ENCODE measurements at regions not wholly inside any gene's neighbourhood (a gene's known extent, or its start where the extent isn't known, plus 50 kb on each side); places are given as distances from the start of the nearest gene placed in this dataset.

DNA sequence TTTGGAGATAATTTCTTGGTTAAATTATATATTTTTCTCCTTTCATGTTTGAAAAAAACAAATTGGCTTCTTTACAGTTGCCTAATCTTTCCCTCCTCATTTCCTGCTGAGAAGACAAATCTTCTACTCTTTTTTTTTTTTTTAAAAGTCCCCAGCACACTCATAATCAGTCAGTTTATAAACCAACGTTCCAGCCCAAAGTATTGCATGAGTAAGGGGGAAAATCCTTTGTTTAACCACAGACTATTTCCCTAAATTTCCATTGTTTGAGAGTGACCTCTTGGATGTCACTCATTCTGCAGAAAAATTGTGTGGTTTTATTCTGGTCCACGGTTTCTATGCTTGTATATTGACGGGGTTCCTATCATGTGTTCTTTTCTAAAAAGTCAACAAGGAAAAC is 55.1 kb upstream of the TLR4 start:
- no peak for DNase-seq

DNA sequence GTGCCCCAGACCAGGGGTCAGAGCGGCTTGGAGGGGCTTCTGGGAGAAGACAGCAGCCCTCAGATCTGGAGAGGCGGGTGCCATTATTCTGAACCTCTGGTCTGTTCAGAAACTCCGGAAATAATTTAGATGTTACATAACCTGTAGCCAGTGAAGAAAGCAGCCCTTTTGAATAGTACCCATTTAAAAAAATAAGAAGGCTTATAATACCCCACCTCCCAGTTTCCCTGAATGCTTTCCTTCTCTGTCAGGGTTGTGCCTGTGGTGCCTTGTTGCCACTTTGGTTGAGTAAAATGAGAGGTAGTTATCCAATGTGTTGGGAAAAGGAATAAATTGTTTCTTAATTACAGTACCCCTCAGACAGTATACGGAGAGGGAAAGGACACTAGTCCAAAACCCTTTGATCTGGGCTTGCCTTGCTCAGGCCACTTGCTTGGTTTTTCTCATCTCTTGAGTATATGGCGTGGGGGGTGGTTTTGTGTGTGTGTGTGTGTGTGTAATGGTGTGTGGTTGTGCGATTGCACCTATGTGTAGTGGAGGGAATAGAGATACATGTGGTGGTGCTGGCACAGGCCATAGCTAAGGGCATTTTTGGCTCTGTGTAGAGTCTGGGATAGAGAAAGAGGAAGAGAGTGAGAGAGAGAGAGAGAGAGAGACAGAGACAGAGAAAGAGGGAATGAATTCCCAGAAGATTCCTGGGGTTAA is 59.1 kb upstream of the TLR4 start:
- peak; percentile 49 for DNase-seq

DNA sequence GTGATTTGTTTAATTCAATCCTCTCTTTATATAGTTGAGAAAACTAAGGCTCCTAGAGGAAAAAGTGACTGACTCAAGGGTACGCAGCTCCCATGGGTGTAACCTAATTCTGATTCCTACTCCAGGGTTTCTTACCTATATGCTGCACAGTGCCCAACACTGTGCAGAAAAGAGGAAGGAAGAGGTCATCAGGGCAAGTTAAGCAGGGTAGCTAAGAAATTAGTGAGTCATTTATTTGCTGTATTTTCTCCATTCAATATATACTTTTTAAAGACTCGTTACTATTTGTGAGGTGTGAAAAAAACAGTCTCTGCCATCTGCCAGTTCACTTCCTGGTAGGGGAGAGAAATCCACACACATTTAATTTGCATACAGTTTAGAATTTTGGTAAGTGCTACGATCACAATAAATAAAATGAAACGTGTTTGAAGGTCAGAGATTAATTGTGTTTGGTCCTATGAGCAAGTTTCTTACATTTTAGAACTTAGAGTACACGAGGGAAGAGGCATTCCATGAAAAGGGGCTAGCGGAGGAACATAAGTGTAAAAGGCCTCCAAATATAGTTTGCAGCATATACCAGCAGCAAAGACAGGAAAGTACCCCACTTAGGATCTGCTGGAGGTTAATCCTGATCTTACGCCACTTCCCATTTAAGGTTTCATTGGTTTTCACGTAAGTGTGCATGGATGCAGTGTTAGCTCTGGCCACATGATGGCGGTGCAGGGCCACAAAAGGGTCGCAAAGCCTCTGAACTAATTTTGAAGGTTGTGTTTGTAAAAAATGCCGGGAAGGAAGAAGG is 59.9 kb upstream of the TLR4 start:
- no peak for DNase-seq

DNA sequence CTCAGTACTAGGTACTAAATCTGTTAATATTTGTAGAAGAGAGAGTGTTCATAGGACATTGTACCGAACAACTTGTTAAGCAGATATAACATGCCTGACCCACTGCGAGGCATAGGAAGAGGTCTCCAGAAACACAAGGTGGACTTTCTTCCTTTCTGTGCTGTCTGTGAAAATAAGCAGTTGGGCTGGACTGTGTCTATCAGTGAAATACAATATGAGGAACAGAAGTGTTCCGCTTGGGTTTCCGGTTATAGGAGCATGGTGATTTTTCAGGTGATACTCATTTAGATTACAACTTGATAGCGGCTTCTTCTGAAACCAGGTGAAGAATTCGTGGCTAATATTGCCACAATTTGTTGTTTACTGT is 60.9 kb upstream of the TLR4 start:
- DNase-seq = peak; percentile 33

DNA sequence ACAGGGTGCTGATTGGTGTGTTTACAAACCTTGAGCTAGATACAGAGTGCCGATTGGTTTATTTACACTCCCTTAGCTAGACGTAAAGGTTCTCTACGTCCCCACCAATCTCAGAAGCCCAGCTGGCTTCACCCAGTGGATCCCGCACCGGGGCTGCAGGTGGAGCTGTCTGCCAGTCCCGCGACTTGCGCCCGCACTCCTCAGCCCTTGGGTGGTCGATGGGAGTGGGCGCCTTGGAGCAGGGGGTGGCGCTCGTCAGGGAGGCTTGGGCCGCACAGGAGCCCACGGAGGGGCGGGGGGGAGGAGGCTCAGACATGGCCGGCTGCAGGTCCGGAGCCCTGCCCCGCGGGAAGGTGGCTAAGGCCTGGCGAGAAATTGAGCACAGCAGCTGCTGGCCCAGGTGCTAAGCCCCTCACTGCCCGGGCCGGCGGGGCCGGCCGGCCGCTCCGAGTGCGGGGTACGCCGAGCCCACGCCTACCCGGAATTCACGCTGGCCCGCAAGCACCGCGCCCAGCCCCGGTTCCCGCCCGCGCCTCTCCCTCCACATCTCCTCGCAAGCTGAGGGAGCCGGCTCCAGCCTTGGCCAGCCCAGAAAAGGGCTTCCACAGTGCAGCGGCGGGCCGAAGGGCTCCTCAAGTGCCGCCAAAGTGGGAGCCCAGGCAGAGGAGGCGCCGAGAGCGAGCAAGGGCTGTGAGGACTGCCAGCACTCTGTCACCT is 61.5 kb upstream of the TLR4 start:
- peak; percentile 33 for DNase-seq

DNA sequence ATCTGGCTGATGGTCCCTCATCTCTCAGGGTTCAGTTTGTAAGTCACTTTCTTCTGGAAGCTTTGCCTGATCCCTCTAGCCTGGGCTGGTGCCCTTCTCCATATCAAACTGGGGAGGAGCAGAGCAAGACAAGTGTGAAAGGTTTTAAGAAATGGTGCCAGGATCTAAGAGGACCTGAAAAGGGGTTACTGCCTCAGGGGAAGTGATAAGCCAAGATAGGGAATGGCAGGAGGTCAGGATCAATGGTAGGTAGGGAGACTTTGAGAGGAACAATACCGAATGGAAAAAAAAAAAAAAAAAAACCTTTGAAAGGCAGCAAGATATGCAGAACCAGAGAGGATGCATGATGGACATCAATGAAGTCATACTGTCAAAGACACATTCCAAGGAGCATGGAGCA is 67.5 kb upstream of the TLR4 start:
- no peak for DNase-seq

DNA sequence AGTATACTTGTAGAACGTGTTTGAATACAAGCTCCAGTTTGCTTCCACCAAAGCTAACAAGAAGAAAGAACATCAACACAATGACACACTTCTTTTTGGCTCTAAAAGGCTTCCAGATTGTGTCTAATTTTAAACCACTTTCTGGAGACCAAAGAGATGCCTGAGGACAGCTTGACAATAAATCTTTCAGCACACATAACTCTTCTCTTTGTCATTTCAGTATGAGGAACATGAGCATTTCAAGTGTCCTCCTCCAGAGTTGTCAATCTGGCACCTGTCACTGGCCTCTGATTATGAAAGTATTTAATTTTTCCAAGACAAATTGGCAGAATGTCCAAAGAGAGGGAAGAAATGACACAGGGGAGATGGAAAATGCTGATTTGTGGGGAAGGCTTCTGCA is 79.0 kb upstream of the TLR4 start:
- no peak for DNase-seq

DNA sequence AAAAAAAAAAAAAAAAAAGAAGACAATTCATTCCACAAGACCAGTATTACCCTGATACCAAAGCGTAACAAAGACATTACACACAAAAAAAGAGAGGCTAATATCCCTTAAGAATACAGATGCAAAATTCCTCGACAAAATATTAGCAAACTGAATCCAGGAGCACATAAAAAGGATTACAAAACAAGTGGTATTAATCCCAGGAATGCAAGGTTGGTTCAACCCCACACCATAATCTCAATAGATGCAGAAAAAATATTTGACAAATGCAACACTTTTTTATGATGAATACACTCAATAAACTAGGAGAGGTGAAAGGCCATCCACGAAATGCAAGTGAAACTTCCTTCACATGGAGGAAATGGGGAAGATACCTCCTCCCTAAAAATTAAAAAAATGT is 80.1 kb upstream of the TLR4 start:
- no peak for DNase-seq

DNA sequence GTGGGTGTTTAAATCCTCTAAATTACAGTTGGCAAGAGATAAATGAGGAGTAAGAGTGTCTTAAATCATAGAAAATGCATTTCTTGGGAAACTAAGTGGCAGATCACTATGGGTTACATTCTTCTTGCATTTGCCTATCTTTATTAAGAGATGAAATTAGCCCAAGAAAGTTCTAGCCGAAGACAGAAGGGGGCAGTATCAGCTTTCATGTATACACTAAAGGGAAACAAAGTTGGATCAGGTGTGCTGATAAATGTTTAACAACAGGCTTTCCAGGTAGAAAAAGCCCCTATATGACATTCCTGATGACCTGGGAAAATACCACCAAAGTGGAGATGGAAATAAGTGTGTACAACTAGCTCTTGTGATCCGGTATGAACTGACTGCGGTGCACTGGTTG is 81.9 kb upstream of the TLR4 start:
- DNase-seq = no peak

DNA sequence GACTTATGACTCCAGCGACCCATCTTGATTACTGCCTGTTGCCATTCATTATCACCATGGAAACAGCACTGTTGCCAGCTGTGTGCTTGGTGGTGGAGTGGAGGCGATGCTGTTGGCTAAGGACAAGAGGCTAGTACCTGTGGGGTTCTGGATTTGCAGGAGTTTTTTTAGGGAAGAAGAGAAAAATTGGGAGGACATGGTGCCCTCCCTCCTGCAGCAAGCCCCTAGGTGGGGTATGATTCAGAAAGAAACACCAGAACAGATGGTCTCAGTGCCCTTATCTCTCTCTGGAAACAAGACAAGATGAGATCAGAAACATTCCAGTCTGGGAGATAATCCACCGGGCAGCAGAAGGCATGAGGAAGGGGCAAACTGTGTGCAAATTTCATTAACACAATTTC is 87.8 kb upstream of the TLR4 start:
- DNase-seq = no peak

DNA sequence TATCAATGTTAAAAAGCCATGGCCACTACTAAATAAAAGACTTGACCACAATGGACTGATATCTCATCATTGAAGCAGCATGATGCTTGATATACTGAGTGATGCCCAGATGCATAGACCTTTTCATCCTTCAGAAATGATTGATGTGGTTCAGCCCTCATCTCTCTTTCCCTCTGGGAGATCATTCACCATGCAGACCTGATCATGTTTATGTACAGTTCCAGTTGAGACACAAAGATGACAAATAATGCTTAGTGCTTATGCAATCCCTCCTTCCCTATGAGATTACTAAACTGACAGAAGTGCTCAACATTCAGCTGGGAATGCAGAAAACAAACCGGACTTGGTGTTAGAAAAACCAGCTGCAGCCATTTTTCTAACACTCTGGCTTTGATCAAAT is 91.9 kb upstream of the TLR4 start:
- no peak for DNase-seq

DNA sequence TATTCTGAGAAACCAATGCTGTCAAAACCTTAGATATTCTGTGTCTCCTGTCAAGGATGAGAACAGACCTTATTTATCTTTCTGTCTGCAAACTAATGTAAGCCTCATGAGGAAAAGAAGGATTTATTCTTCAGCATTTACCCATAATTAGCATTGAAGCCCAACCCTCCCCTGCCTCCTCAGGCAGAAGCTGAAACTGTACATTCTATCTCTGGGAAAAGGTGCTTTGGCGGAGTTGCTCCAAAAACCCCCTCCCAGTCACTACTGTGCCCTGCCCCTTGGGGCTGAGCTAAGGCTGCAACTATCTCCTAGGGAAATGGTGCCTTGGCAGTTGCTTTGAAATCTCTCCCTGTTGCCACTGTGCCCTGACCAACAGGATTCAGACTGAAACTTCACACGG is 106.2 kb upstream of the TLR4 start:
- DNase-seq = no peak

DNA sequence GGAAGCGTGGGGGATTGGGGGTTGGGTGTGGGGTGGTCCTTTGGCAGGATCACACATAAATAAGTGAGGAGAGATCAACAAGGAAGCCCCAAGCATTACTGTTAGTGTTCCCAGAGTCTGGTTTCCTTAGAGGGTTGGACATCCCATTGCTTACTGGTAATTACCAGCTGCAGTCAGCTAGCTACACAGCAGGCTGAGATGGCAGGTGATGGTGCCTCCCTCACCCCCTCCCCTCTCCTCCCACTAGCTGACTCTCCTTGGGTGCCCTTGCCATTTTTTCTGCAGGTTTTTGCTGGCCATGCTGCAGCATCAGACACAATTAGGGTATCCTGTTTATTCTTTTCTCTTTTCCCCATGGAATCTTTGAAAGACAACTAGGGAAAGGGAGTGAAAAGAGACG is 107.5 kb upstream of the TLR4 start:
- DNase-seq = no peak

DNA sequence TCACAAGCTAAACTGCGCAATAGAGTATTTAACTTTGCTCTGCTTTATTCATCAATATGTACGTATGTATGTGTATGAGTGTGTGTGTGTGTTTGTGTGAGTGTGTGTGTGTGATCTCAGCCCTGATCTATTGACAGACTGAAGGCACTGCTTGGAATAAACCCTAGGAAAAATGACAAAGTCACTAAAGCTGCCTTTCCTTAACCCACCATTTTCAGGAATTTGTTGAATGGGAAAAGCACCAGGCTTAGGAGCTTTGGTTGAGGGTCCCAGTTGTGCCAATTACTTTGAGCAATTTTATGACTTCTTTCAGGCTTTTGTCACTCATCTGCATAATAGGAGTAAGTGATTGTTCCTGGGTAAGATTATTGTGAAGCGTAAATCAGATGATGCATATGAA is 108.6 kb upstream of the TLR4 start:
- no peak for DNase-seq

DNA sequence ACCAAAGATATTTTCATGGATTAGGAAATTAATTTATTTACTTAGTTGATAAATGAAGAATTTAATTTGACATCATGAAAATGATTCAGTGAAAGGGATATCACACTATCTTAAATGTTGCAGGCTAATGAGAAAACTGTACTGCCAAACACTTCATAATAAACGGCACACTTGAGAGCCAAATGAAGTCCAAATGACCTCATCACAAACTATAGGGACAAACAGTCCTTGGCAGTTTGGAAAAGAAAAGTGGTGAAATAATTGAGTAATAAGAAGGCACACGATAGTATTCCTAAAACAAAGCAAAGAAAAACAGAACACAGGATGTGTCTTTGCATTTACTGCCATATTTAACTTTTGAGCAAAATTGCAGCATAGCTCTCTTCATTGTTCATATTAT is 116.9 kb upstream of the TLR4 start:
- no peak for DNase-seq

DNA sequence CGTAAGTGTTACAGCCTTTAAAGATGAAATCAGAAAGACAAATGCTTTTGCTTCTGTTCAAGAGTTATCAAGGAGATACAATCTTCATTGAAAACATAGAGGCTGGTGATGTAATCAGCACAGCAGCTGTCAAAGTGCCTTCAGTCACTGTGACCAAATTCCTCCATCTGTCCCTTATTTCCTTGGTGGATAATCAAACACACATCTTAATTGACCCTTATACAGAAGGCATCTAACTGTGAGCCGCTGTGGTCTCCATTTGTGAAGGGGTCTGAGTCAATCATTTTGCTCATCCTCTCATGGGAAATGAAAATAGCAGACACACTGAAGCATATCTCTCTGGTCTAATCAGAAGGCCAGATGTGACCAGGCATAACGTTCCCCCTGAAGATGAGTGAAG is 130.1 kb upstream of the TLR4 start:
- DNase-seq = no peak

DNA sequence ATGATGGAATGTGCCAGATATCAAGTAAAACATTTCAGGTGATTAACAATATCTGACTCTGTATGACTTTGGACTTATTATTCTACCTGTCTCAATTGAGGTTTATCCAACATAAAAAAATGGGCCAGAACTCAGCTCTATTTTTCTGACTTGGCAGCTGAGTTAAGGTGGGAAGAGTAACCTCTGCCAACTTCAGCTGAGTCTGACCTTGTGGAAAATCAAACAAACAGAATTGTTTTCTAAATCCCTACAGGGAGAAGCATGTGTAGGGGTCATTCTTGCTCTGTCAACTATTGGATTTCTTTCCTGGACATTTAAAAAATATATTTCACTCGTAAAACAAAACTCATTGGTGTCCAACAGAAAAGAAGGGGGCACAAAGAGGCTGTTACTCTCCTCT is 139.4 kb upstream of the TLR4 start:
- no peak for DNase-seq

DNA sequence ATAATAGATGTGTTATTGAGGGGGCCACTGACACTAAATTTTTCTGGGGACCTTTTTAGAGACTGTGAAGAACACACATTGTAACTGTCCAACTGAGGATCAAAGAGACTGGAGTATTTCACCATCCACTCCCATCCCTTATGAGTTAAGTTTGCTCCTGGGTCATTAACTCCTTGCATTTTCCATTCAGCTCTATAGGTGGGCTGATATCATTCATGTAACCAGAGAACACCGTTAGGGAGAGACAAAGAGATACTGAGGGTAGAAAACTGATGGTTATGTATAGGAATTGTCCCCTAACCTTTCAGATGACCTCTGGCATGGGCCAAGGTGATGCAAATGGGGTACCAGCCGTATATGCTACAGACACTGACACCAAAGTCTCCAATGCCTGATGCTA is 142.4 kb upstream of the TLR4 start:
- peak; percentile 15 for DNase-seq

DNA sequence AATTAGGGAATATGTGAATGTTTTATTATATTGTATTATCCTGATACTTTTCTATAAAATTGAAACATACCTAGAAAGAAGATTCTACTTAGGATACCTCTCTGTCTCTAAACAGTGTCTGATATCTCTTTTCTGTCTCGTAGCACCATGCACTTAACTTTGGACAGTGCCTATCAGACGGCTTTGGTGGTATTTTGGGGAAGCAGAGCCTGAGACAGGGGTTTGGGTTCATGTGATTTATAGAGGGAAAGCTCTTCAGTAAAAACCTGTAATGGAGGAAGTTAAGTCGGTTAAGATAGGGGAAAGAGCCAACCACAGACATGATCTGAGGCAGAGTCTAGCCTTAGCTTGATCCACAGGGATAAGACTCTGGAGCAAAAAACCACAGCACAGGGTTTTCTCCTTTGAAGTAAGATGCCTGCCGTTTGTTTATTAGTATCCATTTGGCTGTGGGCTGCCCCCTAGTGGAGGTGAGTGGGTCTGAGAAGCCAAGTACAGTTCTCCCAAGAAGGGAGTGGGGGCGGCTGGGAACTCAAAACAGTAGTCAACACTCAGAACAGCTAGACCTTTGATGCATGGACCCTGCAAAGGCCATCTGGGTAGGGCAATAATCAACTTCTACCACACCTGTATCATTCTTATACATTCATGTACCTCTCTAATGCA is 141.2 kb upstream of the ASTN2 start:
- DNase-seq = no peak

DNA sequence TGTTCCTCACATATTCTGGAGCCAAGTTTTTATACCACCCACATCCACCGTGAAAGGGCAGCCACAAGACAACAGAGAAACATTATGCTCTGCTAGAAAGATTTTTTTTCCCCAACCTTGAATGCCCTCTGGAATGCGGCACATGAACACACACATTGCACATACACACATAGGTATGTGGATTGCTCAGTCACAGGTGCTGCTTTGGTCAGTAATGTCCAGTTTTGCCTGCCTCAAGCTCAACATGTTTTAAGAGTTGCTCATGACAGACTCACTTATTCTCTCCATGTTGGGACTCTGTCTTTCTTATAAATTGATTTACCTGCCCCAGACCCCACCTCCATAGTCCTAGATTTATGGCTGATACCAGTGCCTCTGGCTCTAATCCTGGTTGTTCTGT is 138.0 kb upstream of the ASTN2 start:
- DNase-seq = no peak

DNA sequence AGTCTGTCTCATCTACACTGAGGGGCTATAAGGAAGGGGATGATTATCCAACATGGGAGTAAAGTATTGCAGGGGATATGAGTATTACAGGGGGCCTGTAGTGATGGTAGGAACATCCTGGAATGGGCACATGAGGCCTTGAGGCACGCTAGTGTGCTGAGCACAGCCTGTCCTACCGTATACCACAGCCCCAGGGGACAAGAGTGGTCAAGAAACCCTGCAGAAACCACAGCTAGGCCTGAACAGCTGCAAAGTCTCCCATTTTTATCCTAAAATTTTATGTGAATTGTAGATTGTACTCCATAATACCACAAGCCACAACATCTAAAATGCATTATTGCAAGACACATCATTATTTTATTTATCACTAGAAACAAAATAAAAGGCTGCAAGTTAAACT is 136.3 kb upstream of the ASTN2 start:
- no peak for DNase-seq

DNA sequence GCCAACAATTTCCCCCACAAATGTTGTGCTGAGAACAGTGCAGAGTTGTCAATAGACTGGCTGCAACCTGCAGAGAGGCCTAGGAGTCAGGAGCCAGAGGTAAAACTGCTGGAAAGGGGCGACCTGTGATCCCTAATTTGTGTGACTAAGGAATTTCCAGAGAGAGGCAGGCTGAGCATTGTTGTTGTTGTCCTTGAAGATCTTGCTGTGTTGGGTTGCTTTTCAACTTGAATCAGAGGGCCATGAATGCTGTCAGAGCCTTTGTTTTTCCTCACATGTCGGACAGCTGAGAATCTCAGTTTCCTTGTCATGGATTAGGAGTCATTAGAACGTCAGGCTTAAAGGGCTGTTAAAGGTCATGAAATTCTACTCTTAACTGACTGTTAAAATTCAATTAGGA is 134.6 kb upstream of the ASTN2 start:
- no peak for DNase-seq

DNA sequence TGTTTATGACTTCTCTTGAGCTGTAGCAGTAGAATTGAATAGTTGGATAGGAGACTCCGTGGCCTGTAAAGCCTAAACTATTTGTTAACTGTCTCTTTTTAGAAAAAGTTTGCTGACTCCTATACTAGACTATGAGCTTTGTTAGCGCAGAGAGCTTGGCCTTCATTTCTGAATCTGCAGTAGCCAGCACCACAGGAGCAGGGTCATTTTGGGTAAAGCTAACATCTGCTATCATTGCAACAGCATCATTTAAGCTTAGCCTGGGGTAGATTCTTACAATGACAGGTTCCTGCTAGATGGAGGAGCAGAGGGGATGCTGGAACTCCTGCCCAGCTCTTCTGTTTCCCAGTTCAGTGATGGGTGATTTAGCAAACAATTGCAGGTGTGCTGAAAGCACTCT is 133.7 kb upstream of the ASTN2 start:
- no peak for DNase-seq

Data from right kidney (tissue), 1 donor.